RWPE1 (cell line): ENCODE measurements at regions not wholly inside any gene's neighbourhood (a gene's known extent, or its start where the extent isn't known, plus 50 kb on each side); places are given as distances from the start of the nearest gene placed in this dataset.

Source experiments
- CTCF ChIA-PET: fragments of 350-600 bp; sonication (Branson Sonifier 250); formaldehyde crosslinking; extraction: SDS; loops from one replicate; lab custom pipeline; 2021; lab: Yijun Ruan, JAX
- POLR2A ChIA-PET: fragments of 400-600 bp; formaldehyde crosslinking; extraction: SDS; loops from one replicate; lab custom pipeline; 2020; ENCODE audit warnings: antibody characterized with exemption; ENCODE audit not compliant: low non-redundant PET; lab: Yijun Ruan, JAX
- DNase-seq: peaks from one replicate; pipeline ENCODE4 v3.0.0; 2012; ENCODE audit warnings: low spot score
- H3K27ac ChIP-seq: fragments of 450-650 bp; 2 replicates; pipeline ENCODE4 v1.5.1; 2017
- CTCF ChIP-seq: fragments of 450-650 bp; conservative IDR thresholded peaks from 2 replicates; pipeline ENCODE4 v1.5.1; 2017; ENCODE audit warnings: low read depth, mild to moderate bottlenecking

- POLR2A ChIA-PET = no interaction called here
- no peak overlapping the region for H3K27ac ChIP-seq
- DNase-seq = no peak
- CTCF ChIA-PET = no interaction called here
- TF ChIP-seq CTCF = no peak
These were observed 270.4 kb downstream of the NEDD1 start for GRCh38 chr12:97177481-97177880.

- ChIA-PET CTCF (no interaction called here), POLR2A (no interaction called here)
- H3K27ac ChIP-seq = no peak overlapping the region
- TF ChIP-seq CTCF = no peak
- DNase-seq = no peak
These were observed 274.7 kb downstream of the NEDD1 start for GRCh38 chr12:97181571-97182265.

- DNase-seq = no peak
- ChIA-PET CTCF (no interaction called here), POLR2A (no interaction called here)
- no peak overlapping the region for H3K27ac ChIP-seq
- TF ChIP-seq CTCF = no peak
These were observed 275.7 kb downstream of the NEDD1 start for GRCh38 chr12:97182769-97183168.

GRCh38 chr12:97184127-97184773 lies 277.2 kb downstream of the NEDD1 start:
- H3K27ac ChIP-seq = no peak overlapping the region
- DNase-seq = no peak
- CTCF ChIA-PET = no interaction called here
- no peak for TF ChIP-seq CTCF
- POLR2A ChIA-PET = no interaction called here

- H3K27ac ChIP-seq = no peak overlapping the region
- TF ChIP-seq CTCF = no peak
- POLR2A ChIA-PET = no interaction called here
- CTCF ChIA-PET = no interaction called here
- DNase-seq = no peak
These were observed 277.0 kb upstream of the RMST start for GRCh38 chr12:97185567-97185966.

- POLR2A ChIA-PET = no interaction called here
- no peak for DNase-seq
- CTCF ChIA-PET = no interaction called here
- H3K27ac ChIP-seq = no peak overlapping the region
- no peak for TF ChIP-seq CTCF
These were observed 268.1 kb upstream of the RMST start for GRCh38 chr12:97194546-97194945.
